Sigmoid colon (tissue), 6 donors: ENCODE measurements at regions not wholly inside any gene's neighbourhood (a gene's known extent, or its start where the extent isn't known, plus 50 kb on each side); places are given as distances from the start of the nearest gene placed in this dataset.

Experiments used
- DNase-seq: peaks from one replicate; pipeline ENCODE4 v3.0.0-alpha.2; 2019
- H3K27ac ChIP-seq, 4 donors: fragments of 200-600 bp; sonication (generic); one replicate each; pipeline ENCODE4 v1.5.1; 2016 to 2019; ENCODE audit warnings: mild to moderate bottlenecking in 1 of 4
- H3K27me3 ChIP-seq, 3 donors: fragments of 200-600 bp; sonication (generic); one replicate each; pipeline ENCODE4 v1.5.1; 2019; ENCODE audit warnings: mild to moderate bottlenecking in 1 of 3
- H3K36me3 ChIP-seq, 4 donors: fragments of 200-600 bp; sonication (generic); one replicate each; pipeline ENCODE4 v1.5.1; 2016 to 2019
- H3K4me1 ChIP-seq, 4 donors: fragments of 200-600 bp; sonication (generic); one replicate each; pipeline ENCODE4 v1.5.1; 2017 to 2019
- H3K4me3 ChIP-seq, 4 donors: fragments of 200-600 bp; sonication (generic); one replicate each; pipeline ENCODE4 v1.5.1; 2017 to 2019; ENCODE audit warnings: mild to moderate bottlenecking in 2 of 4, moderate library complexity in 1 of 4
- H3K9me3 ChIP-seq, 4 donors: fragments of 200-600 bp in 3 of 4; sonication (generic) in 3 of 4; one replicate each; pipeline versions ENCODE4 v1.5.1 to v1.6.1; 2013 to 2019
- EP300 ChIP-seq, 4 donors: sonication (generic); formaldehyde crosslinking; IDR thresholded peaks; one replicate each; pipeline ENCODE4 v1.6.1; 2017; ENCODE audit warnings: antibody characterized with exemption in 4 of 4
- POLR2A ChIP-seq, 2 donors: fragments of 450-650 bp; IDR thresholded peaks; one replicate each; pipeline ENCODE4 v1.6.1; 2016; ENCODE audit warnings: antibody characterized with exemption in 2 of 2, mild to moderate bottlenecking in 2 of 2, moderate library complexity in 2 of 2
- POLR2AphosphoS5 ChIP-seq, 4 donors: sonication (generic); formaldehyde crosslinking; IDR thresholded peaks; one replicate each; pipeline ENCODE4 v1.6.1; 2017; ENCODE audit warnings: antibody characterized with exemption in 4 of 4
- WGBS, 2 donors: extraction: QIAGEN DNeasy Blood & Tissue Kit; methylation state at CpG; one replicate each; pipeline ENCODE4 v1.1.7; 2013; 5-methylcytosine and 5-hydroxymethylcytosine counted together
- intact Hi-C: fragments of 100-400 bp; cut with DNase I; formaldehyde crosslinking; loops from one replicate; pipeline ENCODE4 v1.15.1; 2023
- TF ChIP-seq, protein P1 (sequence below), 4 experiments: fragments of 450-650 bp in 3 of 4; fragments of 200-600 bp in 1 of 4; IDR thresholded peaks; one replicate each; pipeline ENCODE4 v1.5.1; 2016 to 2019; ENCODE audit warnings: antibody characterized with exemption in 4 of 4, mild to moderate bottlenecking in 3 of 4, moderate library complexity in 2 of 4
- donor health status: healthy with polysubstance abuse.
- donor health status: healthy.

- no peak overlapping the region for H3K4me3 ChIP-seq
- no peak overlapping the region for H3K27ac ChIP-seq
- intact Hi-C loops = no loop called here
- no peaks in the 10 kb centered on the region for H3K4me1 ChIP-seq
- 83 to 86% methylated on average over 23 of the region's 23 CpGs for WGBS, 2 donors
- H3K27me3 ChIP-seq = no peaks in the 10 kb centered on the region
- H3K36me3 ChIP-seq = no peaks in the 10 kb centered on the region
- TF ChIP-seq POLR2AphosphoS5 (IDR thresholded peaks at IDR 0.05) = no peak
- no peak for TF ChIP-seq POLR2A (IDR thresholded peaks at IDR 0.05)
- TF ChIP-seq, protein P1, sequence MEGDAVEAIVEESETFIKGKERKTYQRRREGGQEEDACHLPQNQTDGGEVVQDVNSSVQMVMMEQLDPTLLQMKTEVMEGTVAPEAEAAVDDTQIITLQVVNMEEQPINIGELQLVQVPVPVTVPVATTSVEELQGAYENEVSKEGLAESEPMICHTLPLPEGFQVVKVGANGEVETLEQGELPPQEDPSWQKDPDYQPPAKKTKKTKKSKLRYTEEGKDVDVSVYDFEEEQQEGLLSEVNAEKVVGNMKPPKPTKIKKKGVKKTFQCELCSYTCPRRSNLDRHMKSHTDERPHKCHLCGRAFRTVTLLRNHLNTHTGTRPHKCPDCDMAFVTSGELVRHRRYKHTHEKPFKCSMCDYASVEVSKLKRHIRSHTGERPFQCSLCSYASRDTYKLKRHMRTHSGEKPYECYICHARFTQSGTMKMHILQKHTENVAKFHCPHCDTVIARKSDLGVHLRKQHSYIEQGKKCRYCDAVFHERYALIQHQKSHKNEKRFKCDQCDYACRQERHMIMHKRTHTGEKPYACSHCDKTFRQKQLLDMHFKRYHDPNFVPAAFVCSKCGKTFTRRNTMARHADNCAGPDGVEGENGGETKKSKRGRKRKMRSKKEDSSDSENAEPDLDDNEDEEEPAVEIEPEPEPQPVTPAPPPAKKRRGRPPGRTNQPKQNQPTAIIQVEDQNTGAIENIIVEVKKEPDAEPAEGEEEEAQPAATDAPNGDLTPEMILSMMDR (IDR thresholded peaks at IDR 0.05) = no peak
- TF ChIP-seq EP300 (IDR thresholded peaks at IDR 0.05) = no peak
- no peak for DNase-seq
- no peaks in the 10 kb centered on the region for H3K9me3 ChIP-seq
Measured at GRCh38 chr7:156236181-156236889, 404.2 kb upstream of the RNF32 start.

- TF ChIP-seq POLR2A (IDR thresholded peaks at IDR 0.05) (no peak), EP300 (IDR thresholded peaks at IDR 0.05) (no peak), POLR2AphosphoS5 (IDR thresholded peaks at IDR 0.05) (no peak)
- TF ChIP-seq, protein P1 (IDR thresholded peaks at IDR 0.05) = no peak
- H3K4me3 ChIP-seq = no peak overlapping the region
- H3K27me3 ChIP-seq = no peaks in the 10 kb centered on the region
- WGBS, 2 donors = 87 to 88% methylated on average over 10 of the region's 10 CpGs
- H3K36me3 ChIP-seq = no peaks in the 10 kb centered on the region
- H3K4me1 ChIP-seq = no peaks in the 10 kb centered on the region
- no peaks in the 10 kb centered on the region for H3K9me3 ChIP-seq
- no peak for DNase-seq
- intact Hi-C loops = no loop called here
- no peak overlapping the region for H3K27ac ChIP-seq
Measured at GRCh38 chr7:156234666-156235494, 405.7 kb upstream of the RNF32 start.

- TF ChIP-seq POLR2A (IDR thresholded peaks at IDR 0.05) = no peak
- no peak for TF ChIP-seq EP300 (IDR thresholded peaks at IDR 0.05)
- TF ChIP-seq POLR2AphosphoS5 (IDR thresholded peaks at IDR 0.05) = no peak
- TF ChIP-seq, protein P1 (IDR thresholded peaks at IDR 0.05) = no peak
Measured at GRCh38 chr7:156234192-156234591, 406.4 kb upstream of the RNF32 start.

DNA sequence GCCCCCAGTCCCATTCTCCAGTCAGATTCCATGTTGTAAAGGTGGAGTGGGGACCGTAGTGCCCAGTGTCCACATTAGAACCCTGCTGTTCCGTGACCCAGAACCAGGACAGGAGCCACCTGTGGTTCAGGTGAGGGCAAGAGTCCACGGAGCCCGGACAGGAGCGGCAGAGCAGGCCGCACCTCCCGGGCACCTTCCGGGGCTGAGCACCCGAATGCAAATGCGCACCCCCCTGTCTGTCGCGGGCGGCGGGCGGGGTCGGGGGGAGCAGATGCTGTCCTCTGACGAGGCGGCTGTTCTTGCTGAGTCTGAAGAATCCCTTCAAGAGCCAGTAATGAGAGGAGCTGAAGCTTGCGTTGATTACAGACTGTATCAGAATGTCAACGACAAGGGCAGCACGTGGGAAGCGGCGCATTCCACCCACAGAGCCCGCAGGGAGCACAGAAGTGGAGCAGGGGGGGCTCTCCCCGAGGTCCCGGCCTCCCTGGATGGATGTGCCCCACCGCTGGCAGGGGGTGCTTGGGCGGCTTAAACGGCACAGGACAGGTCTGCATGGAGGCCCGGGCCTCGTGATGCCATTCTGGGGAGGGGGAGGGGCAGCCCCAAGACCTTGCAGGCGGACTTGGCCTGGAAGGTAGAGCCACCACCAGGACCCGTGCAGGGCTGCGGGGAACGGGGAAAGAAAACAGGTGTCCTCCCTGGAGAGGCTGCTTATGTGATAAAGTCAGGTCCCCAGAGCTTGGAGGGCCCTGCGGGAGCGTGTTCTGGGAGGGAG, 407.5 kb upstream of the RNF32 start:
- H3K4me3 ChIP-seq = no peak overlapping the region
- no peak for TF ChIP-seq POLR2A (IDR thresholded peaks at IDR 0.05)
- TF ChIP-seq EP300 (IDR thresholded peaks at IDR 0.05) = no peak
- no peak for TF ChIP-seq POLR2AphosphoS5 (IDR thresholded peaks at IDR 0.05)
- TF ChIP-seq, protein P1 (IDR thresholded peaks at IDR 0.05) = no peak
- no peaks in the 10 kb centered on the region for H3K27me3 ChIP-seq
- no peaks in the 10 kb centered on the region for H3K4me1 ChIP-seq
- WGBS, 2 donors = 91% methylated on average over 37 of the region's 37 CpGs
- intact Hi-C loops = no loop called here
- H3K36me3 ChIP-seq = no peaks in the 10 kb centered on the region
- no peak overlapping the region for H3K27ac ChIP-seq
- no peak for DNase-seq
- peaks cover 0 to 5% (median under 1%) of the 10 kb centered on the region in 4 donors for H3K9me3 ChIP-seq

More at GRCh38 chr7:156234192-156234591, 406.4 kb upstream of the RNF32 start:
- H3K27me3 ChIP-seq = no peaks in the 10 kb centered on the region
- H3K36me3 ChIP-seq = no peaks in the 10 kb centered on the region
- intact Hi-C loops = no loop called here
- 95 to 97% methylated on average over 5 of the region's 5 CpGs for WGBS, 2 donors
- H3K4me3 ChIP-seq = no peak overlapping the region
- DNase-seq = no peak
- no peaks in the 10 kb centered on the region for H3K4me1 ChIP-seq
- no peak overlapping the region for H3K27ac ChIP-seq
- H3K9me3 ChIP-seq = no peaks in the 10 kb centered on the region
